GM06990 (cell line): ENCODE measurements at regions not wholly inside any gene's neighbourhood (a gene's known extent, or its start where the extent isn't known, plus 50 kb on each side); places are given as distances from the start of the nearest gene placed in this dataset.

Experiments used
- DNase-seq: peaks from one replicate; pipeline ENCODE4 v3.0.0-alpha.2; 2011; ENCODE audit not compliant: insufficient read length; ENCODE audit errors: extremely low read depth
- H3K27me3 ChIP-seq: replicated peaks from 2 replicates; pipeline ENCODE4 v1.6.0; 2011; ENCODE audit warnings: low read length; ENCODE audit not compliant: control insufficient read depth, insufficient read depth
- H3K36me3 ChIP-seq: 2 replicates; pipeline ENCODE4 v1.5.1; 2011; ENCODE audit warnings: low read length; ENCODE audit not compliant: control insufficient read depth, insufficient read depth
- H3K4me3 ChIP-seq: replicated peaks from 2 replicates; pipeline ENCODE4 v1.5.1; 2011; ENCODE audit warnings: low read depth, mild to moderate bottlenecking, control low read depth, low read length
- CTCF ChIP-seq: IDR thresholded peaks from 2 replicates; pipeline ENCODE4 v1.5.1; 2011; ENCODE audit warnings: low read length, control low read depth, mild to moderate bottlenecking, inconsistent platforms; ENCODE audit not compliant: insufficient read depth, poor library complexity, severe bottlenecking

GRCh38 chr7:156100086-156100485 lies 287.8 kb upstream of the SHH start:
- Histone ChIP-seq H3K27me3 (no peaks in the 10 kb centered on the region), H3K36me3 (no peaks in the 10 kb centered on the region), H3K4me3 (no peak overlapping the region)
- no peak for DNase-seq
- TF ChIP-seq CTCF: no peak

GRCh38 chr7:156099085-156099484 lies 286.8 kb upstream of the SHH start:
- no peak for TF ChIP-seq CTCF
- H3K27me3 ChIP-seq: no peaks in the 10 kb centered on the region
- no peaks in the 10 kb centered on the region for H3K36me3 ChIP-seq
- no peak overlapping the region for H3K4me3 ChIP-seq
- no peak for DNase-seq

GRCh38 chr7:156096771-156097538 lies 284.7 kb upstream of the SHH start:
- DNase-seq: no peak
- H3K27me3 ChIP-seq: no peaks in the 10 kb centered on the region
- TF ChIP-seq CTCF: no peak

GRCh38 chr7:156095908-156096539 lies 283.8 kb upstream of the SHH start:
- no peak for DNase-seq
- no peak for TF ChIP-seq CTCF
- no peak overlapping the region for H3K4me3 ChIP-seq
- no peaks in the 10 kb centered on the region for H3K36me3 ChIP-seq
- no peaks in the 10 kb centered on the region for H3K27me3 ChIP-seq

More at GRCh38 chr7:156096771-156097538, 284.7 kb upstream of the SHH start:
- H3K36me3 ChIP-seq: no peaks in the 10 kb centered on the region
- H3K4me3 ChIP-seq: no peak overlapping the region

- Histone ChIP-seq H3K4me3 (no peak overlapping the region), H3K27me3 (no peaks in the 10 kb centered on the region), H3K36me3 (no peaks in the 10 kb centered on the region)
- DNase-seq: no peak
- TF ChIP-seq CTCF: no peak
Measured at GRCh38 chr7:156094350-156095146, 282.3 kb upstream of the SHH start.
